Nephron (organoid): ENCODE measurements at regions not wholly inside any gene's neighbourhood (a gene's known extent, or its start where the extent isn't known, plus 50 kb on each side); places are given as distances from the start of the nearest gene placed in this dataset.

Experiments used
- H3K27ac Mint-ChIP-seq, 3 experiments: 2 replicates each; pipeline ENCODE4 v1.8.0; 2020; ENCODE audit warnings: mixed read lengths in 3 of 3, mild to moderate bottlenecking in 2 of 3, moderate library complexity in 1 of 3
- H3K27me3 Mint-ChIP-seq: 2 replicates; pipeline ENCODE4 v1.8.0; 2021; ENCODE audit warnings: low read depth, mild to moderate bottlenecking, moderate library complexity, mixed read lengths
- H3K36me3 Mint-ChIP-seq: 2 replicates; pipeline ENCODE4 v1.8.0; 2020; ENCODE audit warnings: low read depth, mixed read lengths
- H3K4me1 Mint-ChIP-seq: 2 replicates; pipeline ENCODE4 v1.8.0; 2020; ENCODE audit warnings: mixed read lengths
- H3K4me3 Mint-ChIP-seq, 3 experiments: 2 replicates each; pipeline ENCODE4 v1.8.0; 2020; ENCODE audit warnings: mild to moderate bottlenecking in 3 of 3, mixed read lengths in 3 of 3, moderate library complexity in 2 of 3
- H3K9me3 Mint-ChIP-seq: 2 replicates; pipeline ENCODE4 v1.8.0; 2020; ENCODE audit warnings: mixed read lengths
- TF ChIP-seq, protein P1 (sequence below), 3 experiments: fragments of 200-600 bp; sonication (generic); IDR thresholded peaks; one replicate each; pipeline ENCODE4 v1.5.0; 2021; ENCODE audit warnings: antibody characterized with exemption in 3 of 3; ENCODE audit not compliant: unreplicated experiment in 3 of 3

DNA sequence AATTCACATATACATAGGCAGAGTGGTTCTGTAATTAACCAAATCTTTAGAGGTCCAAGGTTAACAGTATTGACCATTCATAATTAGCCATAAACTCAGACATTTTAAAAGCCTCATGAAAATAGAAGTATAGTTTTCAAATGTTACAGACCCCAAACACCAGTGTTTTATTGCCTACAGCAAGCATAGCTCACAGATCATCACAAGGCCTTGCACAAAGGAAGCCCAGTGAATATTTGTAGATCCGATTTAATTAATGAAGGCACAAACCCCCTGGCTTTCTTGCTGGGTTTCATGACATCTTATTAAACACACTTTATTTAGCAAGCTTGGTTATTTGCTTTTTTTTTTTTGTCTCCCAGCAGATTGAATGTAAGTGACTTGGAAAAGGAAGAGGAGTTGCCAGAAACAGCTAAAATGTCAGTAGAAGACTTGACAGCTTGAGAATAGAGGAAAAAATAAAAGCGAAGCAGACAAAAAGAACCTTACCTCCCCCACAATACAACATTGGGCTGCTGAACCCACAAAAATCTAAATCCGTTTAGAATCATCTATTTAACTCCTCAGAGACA, 283.9 kb upstream of the TNC start:
- H3K4me1 Mint-ChIP-seq: peaks cover 39% of the 10 kb centered on the region
- no peaks in the 10 kb centered on the region for H3K27me3 Mint-ChIP-seq
- TF ChIP-seq, protein P1, sequence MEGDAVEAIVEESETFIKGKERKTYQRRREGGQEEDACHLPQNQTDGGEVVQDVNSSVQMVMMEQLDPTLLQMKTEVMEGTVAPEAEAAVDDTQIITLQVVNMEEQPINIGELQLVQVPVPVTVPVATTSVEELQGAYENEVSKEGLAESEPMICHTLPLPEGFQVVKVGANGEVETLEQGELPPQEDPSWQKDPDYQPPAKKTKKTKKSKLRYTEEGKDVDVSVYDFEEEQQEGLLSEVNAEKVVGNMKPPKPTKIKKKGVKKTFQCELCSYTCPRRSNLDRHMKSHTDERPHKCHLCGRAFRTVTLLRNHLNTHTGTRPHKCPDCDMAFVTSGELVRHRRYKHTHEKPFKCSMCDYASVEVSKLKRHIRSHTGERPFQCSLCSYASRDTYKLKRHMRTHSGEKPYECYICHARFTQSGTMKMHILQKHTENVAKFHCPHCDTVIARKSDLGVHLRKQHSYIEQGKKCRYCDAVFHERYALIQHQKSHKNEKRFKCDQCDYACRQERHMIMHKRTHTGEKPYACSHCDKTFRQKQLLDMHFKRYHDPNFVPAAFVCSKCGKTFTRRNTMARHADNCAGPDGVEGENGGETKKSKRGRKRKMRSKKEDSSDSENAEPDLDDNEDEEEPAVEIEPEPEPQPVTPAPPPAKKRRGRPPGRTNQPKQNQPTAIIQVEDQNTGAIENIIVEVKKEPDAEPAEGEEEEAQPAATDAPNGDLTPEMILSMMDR (IDR thresholded peaks at IDR 0.05; ENCODE audit: unreplicated experiment in 3 of 3): no peak
- H3K36me3 Mint-ChIP-seq: no peaks in the 10 kb centered on the region
- H3K9me3 Mint-ChIP-seq: peaks cover 7% of the 10 kb centered on the region
- peak overlapping the region; percentile 15 to 73 (median 16) for H3K27ac Mint-ChIP-seq
- no peak overlapping the region for H3K4me3 Mint-ChIP-seq

DNA sequence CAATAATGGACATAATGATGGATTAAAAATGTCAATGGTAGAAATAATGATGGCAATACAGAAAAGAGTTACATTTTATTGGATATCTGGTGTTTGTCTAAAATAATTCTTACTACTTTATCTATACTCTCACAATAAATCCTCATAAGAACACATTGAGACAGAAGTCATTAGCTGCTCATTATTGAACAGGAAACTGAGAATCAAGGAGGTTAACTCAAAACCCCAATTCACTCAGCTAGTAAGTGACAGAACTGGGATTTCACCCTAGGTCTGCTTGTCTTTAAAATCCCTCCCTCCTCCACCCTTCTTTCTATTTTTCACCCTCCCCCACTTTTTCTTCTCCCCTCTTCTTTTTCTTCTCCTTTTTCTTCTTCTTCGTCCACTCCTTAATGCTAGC, 285.8 kb upstream of the TNC start:
- Mint-ChIP-seq H3K4me3 (no peak overlapping the region), H3K4me1 (peaks cover 32% of the 10 kb centered on the region), H3K36me3 (peaks cover 7% of the 10 kb centered on the region), H3K27me3 (peaks cover 1% of the 10 kb centered on the region), H3K27ac (peak overlapping the region in 2 of 3 experiments; percentile 25 to 49), H3K9me3 (peaks cover 14% of the 10 kb centered on the region)
- TF ChIP-seq, protein P1 (IDR thresholded peaks at IDR 0.05; ENCODE audit: unreplicated experiment in 3 of 3): no peak

DNA sequence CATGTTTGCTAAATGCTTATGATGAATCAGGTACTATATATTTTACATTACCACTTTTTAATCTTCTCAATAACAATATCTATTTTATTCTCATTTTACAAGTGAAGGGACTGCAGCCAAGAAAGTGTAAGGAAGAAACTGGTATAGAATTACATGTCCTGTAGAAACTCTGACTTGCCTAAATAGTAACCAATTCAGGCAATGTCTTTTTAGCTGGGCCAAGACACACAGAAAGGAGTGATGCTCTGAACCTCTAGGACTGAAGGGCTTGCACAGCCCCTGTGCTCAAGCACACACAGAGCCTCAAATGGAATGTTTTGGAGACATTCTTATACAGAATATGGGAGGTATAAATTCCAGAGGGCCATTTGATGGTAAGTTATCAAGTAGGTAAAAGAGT, 286.4 kb upstream of the TNC start:
- Mint-ChIP-seq H3K36me3 (peaks cover 9% of the 10 kb centered on the region), H3K4me3 (no peak overlapping the region), H3K27me3 (peaks cover 4% of the 10 kb centered on the region), H3K4me1 (peaks cover 32% of the 10 kb centered on the region), H3K27ac (peak overlapping the region; percentile 14 to 49 (median 25)), H3K9me3 (peaks cover 19% of the 10 kb centered on the region)
- TF ChIP-seq, protein P1 (IDR thresholded peaks at IDR 0.05; ENCODE audit: unreplicated experiment in 3 of 3): no peak

DNA sequence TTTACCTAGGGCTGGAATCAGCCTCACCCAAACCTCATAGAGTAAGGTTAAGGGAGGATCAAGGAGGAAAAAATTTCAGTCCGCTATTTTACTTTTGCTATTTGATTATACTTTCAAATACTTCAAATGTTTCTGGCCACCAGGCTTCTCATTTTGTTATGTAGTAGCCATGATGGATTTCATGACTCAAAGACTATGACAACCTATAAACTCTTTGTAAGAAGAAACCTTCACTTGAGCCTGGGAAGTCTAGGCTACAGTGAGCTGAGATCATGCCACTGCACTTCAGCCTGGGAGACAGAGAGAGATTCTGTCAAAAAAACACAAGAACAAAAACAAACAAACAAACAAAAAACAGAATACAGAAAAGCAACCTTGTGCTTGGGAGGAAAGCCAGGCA, 293.6 kb upstream of the TNC start:
- TF ChIP-seq, protein P1 (IDR thresholded peaks at IDR 0.05; ENCODE audit: unreplicated experiment in 3 of 3): no peak
- no peak overlapping the region for H3K4me3 Mint-ChIP-seq
- H3K4me1 Mint-ChIP-seq: peaks cover 5% of the 10 kb centered on the region
- H3K9me3 Mint-ChIP-seq: peaks cover 18% of the 10 kb centered on the region
- peak overlapping the region; percentile 36 to 50 (median 41) for H3K27ac Mint-ChIP-seq
- peaks cover 8% of the 10 kb centered on the region for H3K27me3 Mint-ChIP-seq
- H3K36me3 Mint-ChIP-seq: peaks cover 9% of the 10 kb centered on the region

DNA sequence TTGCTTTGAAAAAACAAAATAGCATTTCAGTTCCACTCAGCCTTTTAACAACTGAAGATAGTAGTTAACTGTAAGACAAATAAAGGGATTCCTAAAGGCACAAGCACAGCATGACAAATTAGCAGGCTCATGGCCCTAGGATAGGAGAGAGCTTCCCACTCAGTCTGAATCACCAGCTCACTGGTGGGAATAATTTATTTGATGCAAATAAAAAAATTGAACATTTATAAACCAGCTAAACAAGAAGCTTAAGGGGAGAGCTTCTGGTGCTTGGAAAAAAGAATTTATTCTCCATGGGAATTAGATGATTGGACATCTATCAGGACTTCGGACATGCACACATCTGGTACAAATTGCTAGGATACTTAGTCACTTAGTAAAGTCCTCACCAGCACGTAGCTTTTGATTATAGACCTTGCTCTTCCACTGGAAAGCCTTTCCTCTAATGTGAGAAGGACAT, 294.1 kb upstream of the TNC start:
- peaks cover 9% of the 10 kb centered on the region for H3K36me3 Mint-ChIP-seq
- peak overlapping the region; percentile 36 to 50 (median 41) for H3K27ac Mint-ChIP-seq
- H3K27me3 Mint-ChIP-seq: peaks cover 8% of the 10 kb centered on the region
- peaks cover 18% of the 10 kb centered on the region for H3K9me3 Mint-ChIP-seq
- TF ChIP-seq, protein P1 (IDR thresholded peaks at IDR 0.05; ENCODE audit: unreplicated experiment in 3 of 3): no peak
- H3K4me3 Mint-ChIP-seq: no peak overlapping the region
- peaks cover 5% of the 10 kb centered on the region for H3K4me1 Mint-ChIP-seq

DNA sequence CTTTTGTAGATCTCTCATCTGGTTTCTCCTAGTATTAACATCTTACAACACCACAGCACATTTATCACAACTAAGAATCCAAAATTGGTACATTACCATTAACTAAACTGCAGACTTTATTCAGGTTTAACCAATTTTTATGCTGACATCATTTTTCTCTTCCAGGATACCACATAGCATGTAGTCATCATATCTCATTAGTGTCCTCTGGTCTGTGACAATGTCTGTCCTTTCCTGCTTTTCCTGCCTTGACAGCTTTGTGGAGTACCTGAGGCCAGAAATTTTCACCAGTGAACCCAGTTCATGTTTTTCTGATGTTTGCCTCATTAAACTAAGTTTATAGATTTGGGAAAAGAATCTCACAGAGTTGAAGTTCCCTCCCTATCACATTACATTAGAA, 294.7 kb upstream of the TNC start:
- H3K36me3 Mint-ChIP-seq: peaks cover 9% of the 10 kb centered on the region
- H3K27ac Mint-ChIP-seq: no peak overlapping the region
- TF ChIP-seq, protein P1 (IDR thresholded peaks at IDR 0.05; ENCODE audit: unreplicated experiment in 3 of 3): no peak
- peaks cover 8% of the 10 kb centered on the region for H3K27me3 Mint-ChIP-seq
- H3K4me3 Mint-ChIP-seq: no peak overlapping the region
- peaks cover 5% of the 10 kb centered on the region for H3K4me1 Mint-ChIP-seq
- H3K9me3 Mint-ChIP-seq: peaks cover 23% of the 10 kb centered on the region
